ENCODE measurements at regions not wholly inside any gene's neighbourhood (a gene's known extent, or its start where the extent isn't known, plus 50 kb on each side); places are given as distances from the start of the nearest gene placed in this dataset.
"Not testable (repeated sequence)": the region's sequence is repeated elsewhere in the genome, so short reads cannot be mapped to it uniquely, and the experiment has no call there.

DNA sequence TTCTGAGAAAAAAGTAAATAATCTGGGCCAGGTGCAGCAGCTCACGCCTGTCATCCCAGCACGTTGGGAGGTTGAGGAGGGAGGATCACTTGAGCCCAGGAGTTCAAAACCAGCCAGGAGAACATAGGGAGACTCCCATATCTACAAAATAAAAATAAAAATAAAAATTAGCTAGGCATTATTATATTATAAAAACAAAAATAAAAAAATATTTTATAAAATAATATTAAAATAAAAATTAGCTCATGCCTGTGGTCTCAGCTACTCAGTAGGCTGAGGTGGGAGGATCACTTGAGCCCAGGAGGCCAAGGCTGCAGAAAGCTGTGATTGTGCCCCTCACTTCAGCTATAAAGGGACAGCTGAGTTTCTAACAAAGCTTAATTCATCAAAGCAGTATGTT lies 362.9 kb downstream of the SMOC2 start:
- no peak for DNase-seq

DNA sequence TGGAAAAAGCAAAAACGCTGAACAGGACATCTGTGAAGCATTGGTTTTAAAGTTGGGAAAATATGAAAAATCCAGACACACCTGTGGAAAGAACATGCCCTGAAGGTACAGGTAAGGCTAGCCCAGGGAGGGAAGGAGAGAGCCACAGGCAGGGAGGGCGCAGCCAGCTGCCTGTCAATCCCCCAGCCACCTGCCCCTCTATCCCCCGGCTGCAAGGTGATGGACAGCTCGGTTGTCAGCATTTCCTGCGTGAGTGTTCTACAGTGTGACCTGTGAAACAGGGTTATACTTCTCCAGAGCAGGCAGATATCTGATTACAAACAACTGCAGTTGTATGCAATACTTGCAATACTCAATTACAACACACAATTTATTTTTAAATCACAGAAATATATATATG lies 358.1 kb downstream of the SMOC2 start:
- DNase-seq, result no peak

DNA sequence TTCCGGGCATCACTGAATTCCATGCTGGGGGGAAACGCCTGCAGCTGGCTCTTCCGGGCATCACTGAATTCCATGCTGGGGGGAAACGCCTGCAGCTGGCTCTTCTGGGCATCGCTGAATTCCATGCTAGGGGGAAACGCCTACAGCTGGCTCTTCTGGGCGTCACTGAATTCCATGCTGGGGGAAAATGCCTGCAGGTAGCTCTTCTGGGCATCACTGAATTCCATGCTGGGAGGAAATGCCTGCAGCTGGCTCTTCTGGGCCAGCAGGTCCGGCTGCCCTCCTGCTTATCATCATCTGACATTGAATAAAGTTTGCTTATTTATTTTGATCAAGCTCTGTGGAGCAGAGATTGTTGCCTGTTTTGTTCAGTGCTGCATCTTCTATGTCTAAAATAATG lies 355.1 kb downstream of the SMOC2 start:
- DNase-seq, result no peak

DNA sequence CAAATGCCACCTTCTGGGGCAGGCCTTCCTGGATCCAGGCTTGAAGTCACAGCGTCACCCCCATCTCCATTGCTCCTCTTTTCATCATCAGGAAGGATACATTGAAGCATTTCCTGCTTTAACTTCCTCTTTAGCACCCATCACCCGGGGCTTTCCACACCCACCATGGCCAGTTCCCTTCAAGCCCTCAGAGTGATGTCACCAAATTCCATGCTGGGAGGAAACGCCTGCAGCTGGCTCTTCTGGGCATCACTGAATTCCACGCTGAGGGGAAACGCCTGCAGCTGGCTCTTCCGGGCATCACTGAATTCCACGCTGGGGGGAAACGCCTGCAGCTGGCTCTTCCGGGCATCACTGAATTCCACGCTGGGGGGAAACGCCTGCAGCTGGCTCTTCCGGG lies 354.6 kb downstream of the SMOC2 start:
- DNase-seq, result not testable (repeated sequence)

DNA sequence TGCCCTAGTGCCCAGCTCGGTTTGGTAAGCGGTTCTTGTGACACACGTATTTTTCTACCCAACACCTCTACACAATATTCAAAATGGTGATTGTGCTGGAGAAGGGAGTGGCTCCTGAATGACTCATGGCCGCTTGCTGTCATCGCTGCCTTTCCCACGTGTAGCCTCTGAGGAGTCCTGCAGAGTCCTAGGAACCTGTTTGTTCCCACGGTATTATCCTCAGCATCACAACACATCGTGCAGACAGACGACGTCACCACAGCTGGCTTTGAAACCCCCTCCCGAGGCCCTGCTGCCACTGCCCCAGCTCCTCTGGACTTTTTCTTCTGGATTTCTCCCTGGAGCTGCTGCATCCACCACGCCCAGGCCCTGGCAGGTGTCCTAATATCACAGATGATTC lies 353.5 kb downstream of the SMOC2 start:
- no peak for DNase-seq

DNA sequence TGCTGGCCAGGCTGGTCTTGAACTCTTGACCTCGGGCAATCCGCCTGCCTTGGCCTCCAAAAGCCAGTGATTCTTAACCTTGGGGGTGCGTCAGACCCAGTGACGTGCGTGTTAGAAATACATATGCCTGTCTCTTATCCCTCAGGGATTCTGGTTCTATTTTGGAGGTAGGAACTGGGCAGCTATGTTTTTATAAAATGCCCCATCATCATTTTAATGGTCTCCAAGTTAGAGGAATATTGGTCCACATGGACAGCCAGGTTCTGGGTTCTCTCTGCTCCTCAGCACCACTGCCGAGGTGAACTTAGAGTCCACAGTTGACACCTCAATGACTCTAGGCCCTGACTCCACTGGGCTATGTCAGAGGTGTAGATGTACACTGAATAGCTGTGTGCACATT lies 352.7 kb downstream of the SMOC2 start:
- DNase-seq, result no peak

DNA sequence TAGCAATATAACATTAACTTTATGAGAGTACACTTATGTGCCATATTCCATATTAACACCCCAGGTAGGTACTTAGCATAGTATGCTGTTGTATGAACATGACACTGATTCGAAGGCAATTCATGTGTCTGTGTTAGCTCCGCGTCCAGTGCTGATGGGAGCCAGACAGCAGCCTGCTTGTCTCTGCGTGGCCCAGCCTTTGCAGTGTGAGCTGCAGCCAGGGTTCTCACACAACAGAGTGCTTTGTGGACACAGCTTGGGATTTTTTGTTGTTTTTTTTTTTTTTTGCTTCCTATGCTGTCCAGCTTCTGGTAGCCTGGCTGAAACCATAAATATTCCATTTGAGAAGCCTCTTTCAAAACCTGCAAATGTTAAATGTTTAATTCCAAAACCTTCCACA lies 350.9 kb downstream of the SMOC2 start:
- peak; percentile 70 for DNase-seq

DNA sequence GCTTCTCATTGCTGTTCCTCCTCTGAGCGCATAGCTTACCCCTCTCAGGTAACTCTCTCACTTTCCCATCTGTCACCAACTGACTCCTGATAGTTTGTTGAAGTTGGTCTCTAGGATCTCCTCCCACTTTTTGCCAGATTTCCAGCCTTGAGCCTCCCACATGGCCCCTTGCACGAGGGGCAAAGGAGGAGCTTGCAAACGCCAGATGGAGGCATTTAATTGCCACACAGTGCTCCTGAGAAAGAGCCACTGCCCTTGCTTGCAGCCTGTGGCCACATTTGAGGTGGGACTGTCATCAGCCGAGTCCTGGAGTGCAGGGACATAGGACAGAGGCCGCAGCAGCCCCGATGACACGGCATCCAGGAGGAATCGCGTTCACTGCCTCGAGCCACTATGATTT lies 348.7 kb downstream of the SMOC2 start:
- no peak for DNase-seq

DNA sequence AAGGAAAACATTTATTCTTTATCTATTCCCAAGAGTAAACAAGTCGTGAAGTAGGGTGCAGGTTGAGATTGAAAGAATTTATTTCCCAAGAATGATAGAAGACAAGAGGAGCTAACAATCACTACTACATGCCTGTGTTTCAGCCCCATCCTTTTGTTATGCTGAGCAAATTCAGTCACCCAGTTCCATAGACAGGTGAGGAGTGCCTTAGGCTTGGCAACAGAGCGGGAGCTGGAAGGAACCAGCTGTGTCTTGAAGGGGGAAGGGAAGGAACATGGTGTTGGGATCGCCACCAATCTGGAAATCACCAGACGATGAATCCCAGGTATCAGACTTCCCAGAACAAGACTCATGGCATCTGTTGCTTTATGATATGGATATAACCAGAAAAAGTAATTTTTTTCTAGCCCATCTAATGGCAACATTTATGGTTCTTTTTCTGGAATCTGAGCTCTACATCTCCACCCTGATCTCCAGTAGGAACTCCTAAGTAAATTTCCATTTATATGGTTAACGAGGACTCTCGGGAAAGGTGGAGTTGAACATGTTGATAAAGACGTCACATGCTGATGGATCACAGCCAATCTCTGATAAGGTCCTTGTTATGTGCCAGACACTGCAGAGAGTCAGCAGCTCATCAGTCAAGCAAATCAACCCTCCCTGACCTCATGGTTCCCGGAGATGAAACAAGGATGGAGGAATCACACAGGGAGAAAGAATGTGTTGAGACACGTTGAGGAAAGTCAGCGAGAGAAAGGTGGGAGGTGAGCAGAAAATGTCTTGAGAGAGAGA lies 344.9 kb downstream of the SMOC2 start:
- no peak for DNase-seq

DNA sequence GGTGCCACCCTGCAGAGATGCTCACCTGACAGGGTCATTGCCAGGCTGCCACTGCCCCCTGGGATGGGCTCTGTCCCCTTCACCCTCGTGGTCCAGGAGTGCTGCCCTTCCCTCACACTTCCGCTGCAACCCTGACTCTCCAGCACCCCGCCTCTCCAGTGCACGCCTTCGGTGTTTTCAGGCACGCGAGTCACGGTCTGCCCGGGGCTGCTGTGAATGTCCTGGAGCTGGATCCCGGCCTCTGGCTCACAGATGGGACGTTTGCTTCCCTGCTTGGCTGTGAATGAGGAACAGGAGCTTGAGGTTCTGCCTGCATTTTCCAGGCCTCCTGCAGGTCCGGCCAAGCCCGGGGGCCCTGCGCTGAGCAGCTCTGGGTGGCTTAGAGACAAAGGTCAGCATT lies 343.4 kb downstream of the SMOC2 start:
- DNase-seq, result no peak

DNA sequence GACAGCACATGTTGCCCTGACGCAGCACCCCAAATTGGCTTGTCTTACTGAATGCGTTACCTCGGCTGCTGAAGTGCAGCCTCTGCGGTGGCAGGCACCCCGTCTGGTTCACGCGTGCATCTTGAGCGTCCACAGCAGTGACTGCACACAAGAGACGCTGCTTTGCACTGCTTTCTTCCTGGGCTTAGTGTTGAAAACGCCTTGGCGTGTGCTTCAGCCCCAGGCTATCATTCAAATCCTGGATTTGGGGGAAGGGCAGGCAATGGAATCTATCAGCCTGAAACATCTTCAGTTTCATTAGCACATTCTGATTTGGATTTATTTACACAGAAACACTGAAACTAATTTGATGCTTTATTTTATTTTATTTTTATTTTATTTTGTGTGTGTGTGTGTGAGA lies 342.7 kb downstream of the SMOC2 start:
- DNase-seq, result no peak

DNA sequence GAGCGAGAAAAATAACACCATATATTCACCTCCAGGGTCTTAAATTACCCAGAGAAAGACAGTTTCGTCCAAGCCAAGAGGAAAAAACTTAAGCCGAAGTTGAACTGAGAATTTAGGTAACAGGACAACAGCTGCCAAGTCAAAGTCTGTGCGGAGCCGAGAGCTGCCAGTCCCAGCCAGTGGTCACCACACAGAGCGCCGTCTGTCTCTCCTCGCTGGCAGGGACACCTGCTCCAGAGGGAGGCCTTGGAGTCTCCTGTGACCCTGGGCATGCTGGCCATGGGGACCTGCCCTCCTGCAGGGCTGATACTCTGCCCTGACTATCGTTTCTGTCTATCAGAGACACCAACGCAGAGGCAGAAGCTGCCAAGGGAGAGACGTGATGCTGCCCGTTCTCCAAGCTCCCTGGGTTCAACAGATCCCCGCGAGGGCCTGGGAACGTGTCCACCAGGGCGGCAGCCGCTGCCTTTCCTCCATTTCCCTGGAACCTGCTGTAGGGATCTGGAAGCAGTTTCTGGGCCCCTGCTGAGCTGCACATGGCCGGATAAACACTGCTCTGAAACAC lies 341.3 kb downstream of the SMOC2 start:
- no peak for DNase-seq

DNA sequence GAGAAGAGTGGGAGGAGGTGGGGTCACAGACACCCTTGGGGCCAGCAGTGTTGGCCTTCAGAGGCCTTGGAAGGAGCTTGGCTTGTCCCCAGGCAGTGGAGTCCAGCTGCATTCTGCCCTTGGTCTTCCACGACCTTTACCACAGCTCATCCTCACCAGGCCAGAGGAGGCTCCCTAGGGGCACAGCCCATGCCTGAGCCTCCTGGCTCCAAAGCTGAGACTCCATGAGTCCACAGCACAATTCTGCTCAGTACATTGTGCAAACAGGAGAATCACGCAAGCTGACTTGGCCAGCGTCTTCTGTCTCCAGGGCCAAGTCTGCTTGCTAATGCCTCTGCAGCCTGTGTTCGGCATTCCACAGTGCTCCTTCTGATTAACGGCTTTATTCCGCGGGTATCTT lies 337.2 kb downstream of the SMOC2 start:
- DNase-seq, result no peak

DNA sequence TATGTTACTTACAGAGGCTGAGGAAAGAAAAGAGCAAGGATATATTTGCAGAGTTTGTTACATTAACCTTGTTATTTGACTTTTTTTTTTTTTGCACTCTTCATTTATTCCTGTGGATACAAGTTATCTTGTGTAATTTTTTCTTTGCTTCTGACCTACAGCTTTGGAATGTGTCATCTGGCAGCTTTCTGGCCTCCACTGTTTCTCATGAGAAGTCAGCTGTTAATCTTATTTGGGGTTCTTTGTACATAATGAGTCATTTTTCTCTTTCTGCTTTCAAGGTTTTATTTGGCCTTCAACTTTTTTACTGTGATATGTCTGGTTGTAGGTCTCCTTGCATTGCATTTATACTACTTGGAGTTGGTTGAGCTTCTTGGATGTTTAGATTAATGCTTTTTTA lies 333.4 kb downstream of the SMOC2 start:
- no peak for DNase-seq

DNA sequence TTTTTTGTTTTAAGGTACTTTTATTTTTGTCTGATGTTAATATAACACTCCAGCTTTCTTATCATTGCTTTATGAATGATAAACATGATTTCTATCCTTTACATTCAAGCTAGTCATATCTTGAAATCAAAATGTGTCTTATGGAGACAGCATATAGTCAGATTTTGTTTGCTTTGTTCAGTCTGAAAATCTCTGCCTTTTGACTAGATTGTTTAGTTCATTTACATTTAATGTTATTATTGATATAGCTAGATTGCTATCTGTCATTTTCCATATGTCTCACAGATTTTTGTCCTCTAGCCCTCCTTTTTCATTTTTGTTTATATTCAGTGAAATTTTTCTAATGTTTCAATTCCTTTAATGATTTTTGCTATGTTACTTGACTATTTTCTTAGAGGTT lies 332.8 kb downstream of the SMOC2 start:
- no peak for DNase-seq

DNA sequence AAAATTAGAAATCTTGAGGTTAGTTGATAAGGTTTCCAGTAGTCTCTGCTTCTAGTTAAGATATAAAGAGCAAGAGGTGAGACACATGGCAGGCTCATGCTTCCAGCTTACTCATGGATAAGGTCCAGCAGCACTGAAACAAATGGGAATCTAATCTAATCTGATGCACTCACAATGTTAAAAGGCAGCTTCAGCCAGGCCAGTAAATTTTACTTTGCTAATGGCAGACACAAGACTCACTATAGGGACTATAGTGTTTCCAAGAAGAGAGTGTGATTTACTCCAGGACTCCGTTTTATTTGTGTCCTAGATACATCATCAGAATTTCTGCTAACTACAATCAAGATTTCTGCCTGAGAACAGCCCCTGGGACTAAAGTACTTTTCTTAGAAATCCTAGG lies 324.8 kb downstream of the SMOC2 start:
- no peak for DNase-seq

DNA sequence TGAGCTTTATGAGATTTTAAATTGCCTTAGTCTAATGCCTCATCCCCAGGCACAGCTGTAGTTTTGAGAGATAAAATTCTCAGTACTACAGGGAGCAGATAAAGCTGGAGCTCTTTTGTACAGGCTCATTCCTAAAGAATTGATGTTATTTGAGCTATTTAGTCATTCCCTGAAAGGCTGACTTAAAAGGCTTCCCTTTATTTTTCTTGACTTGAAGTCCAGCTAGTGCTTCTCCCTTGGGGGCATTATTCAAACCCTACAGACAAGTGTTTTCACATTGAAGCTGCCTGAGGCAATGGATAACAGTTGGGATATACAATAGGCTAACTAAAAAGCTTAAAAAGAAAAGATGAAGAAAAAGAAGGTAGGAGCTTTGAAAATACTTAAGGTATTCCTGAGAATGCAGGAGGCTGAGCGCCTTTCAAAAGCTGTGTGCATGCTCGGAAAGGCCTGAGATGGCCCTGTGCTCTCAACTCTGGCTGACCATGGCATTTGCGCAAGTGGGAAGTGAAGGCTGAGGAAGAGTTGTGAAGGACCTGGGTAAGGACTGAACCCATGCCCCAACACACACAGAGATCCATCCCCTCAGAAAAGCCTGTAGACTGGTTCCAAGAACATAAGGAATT lies 315.1 kb downstream of the SMOC2 start:
- no peak for DNase-seq

DNA sequence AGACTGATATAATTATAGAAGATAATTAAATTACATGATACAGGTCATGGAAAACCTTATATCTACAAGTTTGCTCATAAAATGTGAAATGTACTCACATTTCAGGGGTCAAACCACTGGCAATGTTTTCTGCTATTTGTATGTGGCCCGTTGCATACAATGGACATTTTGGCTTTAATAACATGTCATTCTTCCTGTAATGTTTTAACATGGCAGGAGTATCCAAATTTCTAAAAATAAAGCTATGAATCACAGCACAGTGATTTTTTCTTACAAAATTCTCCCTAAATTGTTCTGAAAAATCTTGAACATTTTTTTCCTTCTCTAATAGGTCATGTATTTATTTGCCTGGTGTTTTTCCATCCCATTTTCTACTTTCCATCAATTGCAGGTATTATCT lies 305.7 kb downstream of the SMOC2 start:
- no peak for DNase-seq

DNA sequence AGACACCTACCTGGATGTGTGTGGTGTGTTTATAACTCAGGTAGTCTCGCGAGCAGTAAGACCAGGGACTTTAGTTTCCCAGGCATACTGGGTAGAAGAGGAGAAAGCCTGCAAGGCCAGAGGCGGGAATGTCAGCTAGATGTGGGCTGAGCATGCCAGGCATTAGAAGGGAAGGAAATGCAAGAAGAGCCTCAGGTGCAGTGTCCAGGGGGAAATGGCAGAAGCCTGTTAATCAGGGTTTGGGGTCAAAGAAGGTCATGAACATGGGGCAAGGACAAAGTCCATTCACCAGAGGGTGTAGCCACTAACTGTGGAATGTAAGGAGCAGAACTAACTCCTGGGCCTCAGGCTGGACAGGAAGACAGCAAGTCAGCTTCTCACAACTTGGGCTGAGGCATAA lies 305.0 kb downstream of the SMOC2 start:
- no peak for DNase-seq

DNA sequence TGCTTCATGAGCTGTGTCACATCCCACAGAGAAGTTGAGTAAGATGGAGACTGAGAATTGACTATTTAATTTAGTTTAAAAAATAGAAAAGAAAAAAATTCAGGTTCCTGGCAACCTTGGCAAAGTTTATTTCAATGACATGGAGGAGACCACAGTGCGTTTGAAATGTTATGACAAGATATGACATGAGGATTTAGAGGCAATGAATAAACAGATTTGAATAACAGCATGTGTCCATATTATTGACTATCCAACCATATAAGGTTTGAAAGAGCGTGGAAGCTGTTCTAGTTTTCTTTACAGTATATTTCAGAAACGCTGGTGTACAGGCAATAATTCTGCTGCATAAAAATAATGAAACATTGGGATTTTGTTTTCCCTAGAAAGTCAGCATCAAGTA lies 303.9 kb downstream of the SMOC2 start:
- DNase-seq, result no peak

DNA sequence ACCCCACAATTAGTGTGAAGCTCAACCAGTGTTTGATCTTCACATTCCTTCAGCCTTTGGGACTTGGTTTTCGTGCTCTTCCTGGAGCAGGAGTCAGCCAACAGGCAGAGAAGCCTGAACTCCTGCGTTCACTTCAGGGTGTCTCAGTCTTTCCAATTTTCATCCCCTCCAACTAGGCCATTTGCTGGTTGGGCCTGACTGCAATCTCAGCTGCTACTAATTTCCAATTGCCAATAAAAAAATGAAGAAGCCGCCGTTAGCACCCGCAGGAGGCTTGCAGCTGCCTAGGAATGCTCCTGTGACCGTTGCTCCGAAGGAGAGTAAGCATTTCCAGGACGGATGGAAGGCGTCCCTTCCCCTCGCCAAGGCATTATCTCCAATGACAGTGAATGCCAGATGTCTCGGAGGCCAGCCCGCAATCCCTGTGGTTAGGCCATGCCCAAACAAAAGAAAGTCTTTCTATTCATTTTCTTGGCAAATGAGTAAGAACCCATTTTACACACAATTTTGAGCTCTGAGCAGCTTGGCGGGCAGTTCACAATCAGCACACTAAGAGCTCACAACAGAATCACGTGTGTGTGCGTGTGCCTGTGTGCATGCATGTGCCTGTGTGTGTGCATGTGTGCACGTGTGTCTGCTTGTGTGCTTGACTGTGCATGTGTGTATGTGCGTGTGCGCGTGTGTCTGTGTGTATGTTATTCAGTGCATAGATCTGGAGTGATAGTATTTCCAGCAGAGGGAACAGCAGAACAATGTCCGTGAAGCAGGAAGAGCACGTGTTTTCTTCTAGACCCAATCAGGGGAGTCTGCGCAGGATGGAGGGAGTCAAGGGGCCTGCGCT lies 301.2 kb downstream of the SMOC2 start:
- peak; percentile 17 for DNase-seq

DNA sequence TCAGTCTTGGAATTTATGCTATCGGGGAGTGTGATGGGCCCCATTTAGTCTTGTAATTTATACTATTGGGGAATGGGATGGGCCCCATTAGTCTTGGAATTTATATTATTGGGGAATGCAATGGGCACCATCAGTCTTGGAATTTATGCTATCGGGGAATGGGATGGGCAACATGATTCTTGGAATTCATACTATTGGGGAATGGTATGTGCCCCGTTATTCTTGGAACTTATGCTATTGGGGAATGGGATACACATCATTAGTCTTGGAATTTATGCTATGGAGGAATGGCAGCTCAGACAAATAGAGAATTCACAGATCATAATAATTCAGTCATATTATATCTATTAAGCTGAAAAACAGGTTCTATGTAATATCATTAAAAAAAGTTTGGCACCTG lies 300.3 kb downstream of the SMOC2 start:
- DNase-seq, result no peak

DNA sequence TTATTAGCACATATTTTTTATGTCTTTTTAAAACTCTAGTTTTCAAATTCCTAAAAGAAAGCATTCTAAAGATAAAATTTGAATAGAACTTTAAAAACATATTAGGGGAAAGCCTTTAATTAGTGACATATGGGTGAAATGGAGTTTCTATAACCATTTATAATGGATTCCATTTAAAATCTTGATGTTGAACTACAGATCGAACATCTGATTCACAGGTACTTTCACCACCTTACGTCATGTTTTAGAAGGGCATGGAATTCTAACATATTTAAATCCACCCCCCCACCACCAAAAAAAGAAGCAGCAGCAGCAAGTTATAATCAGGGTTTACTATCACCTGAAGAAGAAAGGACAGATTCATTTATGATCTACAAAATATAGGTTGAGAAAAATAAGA lies 298.4 kb downstream of the SMOC2 start:
- no peak for DNase-seq

DNA sequence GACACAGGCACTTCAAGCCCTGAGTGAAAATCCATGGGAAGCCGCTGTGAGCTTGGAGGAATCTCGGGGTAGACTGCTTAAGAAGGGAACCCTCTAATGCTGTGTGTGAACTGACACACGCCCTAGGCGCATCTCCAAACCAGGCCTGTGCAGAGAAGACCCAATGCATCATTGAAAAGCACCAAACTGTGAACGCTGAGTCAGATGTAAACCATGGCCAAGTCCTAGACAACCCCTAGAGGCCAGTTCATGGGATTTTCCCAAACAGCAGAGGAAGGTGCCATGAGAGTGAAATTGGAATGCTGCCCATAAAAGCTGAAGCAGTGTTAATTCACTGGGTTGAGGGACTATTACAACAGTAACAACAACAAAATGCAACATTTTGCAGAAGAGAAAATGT lies 296.5 kb downstream of the SMOC2 start:
- no peak for DNase-seq

Measured in midbrain (tissue), 1 donor.